ENCODE measurements at regions not wholly inside any gene's neighbourhood (a gene's known extent, or its start where the extent isn't known, plus 50 kb on each side); places are given as distances from the start of the nearest gene placed in this dataset.

DNA sequence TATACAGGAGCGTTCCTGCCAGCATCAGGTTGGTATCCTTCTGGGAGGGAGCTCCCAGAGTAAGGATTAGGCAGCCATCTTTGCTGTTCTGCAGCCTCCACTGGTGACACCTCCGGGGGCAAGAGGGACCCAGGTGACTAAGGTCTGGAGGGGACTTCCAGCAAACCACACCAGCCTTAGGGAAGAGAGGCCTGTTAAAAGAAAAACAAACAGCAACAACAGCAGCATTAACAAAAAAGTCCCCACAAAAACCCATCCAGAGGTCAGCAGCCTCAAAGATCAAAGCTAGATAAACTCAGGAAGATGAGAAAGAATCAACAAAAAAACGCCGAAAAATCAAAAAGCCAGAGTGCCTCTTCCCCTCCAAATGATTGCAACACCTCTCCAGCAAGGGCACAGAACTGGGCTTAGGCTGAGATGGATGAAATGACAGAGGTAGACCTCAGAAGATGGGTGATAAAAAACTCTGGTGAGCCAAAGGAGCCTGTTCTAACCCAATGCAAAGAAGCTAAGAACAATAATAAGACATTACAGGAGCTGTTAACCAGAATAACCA lies 388.2 kb downstream of the SPATA31D1 start:
- Histone ChIP-seq H3K27ac (no peak overlapping the region), H3K36me3 (no peaks in the 10 kb centered on the region), H3K4me1 (no peaks in the 10 kb centered on the region), H3K9me3 (peaks cover 0 to 15% (median 0%) of the 10 kb centered on the region in 11 donors), H3K27me3 (no peaks in the 10 kb centered on the region), H3K4me3 (no peak overlapping the region)
- 86 to 87% methylated on average over 4 of the region's 4 CpGs for WGBS, 2 donors
- intact Hi-C loops (cut with DNase I): loop anchor here in 1 of 10 donors (5.0 kb wide), 1 partner anchor 339 kb away; no protein-coding TSS in a partner anchor
- TF ChIP-seq, protein P1, sequence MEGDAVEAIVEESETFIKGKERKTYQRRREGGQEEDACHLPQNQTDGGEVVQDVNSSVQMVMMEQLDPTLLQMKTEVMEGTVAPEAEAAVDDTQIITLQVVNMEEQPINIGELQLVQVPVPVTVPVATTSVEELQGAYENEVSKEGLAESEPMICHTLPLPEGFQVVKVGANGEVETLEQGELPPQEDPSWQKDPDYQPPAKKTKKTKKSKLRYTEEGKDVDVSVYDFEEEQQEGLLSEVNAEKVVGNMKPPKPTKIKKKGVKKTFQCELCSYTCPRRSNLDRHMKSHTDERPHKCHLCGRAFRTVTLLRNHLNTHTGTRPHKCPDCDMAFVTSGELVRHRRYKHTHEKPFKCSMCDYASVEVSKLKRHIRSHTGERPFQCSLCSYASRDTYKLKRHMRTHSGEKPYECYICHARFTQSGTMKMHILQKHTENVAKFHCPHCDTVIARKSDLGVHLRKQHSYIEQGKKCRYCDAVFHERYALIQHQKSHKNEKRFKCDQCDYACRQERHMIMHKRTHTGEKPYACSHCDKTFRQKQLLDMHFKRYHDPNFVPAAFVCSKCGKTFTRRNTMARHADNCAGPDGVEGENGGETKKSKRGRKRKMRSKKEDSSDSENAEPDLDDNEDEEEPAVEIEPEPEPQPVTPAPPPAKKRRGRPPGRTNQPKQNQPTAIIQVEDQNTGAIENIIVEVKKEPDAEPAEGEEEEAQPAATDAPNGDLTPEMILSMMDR (IDR thresholded peaks at IDR 0.05): no peak
- ATAC-seq (no peak), DNase-seq (no peak)

DNA sequence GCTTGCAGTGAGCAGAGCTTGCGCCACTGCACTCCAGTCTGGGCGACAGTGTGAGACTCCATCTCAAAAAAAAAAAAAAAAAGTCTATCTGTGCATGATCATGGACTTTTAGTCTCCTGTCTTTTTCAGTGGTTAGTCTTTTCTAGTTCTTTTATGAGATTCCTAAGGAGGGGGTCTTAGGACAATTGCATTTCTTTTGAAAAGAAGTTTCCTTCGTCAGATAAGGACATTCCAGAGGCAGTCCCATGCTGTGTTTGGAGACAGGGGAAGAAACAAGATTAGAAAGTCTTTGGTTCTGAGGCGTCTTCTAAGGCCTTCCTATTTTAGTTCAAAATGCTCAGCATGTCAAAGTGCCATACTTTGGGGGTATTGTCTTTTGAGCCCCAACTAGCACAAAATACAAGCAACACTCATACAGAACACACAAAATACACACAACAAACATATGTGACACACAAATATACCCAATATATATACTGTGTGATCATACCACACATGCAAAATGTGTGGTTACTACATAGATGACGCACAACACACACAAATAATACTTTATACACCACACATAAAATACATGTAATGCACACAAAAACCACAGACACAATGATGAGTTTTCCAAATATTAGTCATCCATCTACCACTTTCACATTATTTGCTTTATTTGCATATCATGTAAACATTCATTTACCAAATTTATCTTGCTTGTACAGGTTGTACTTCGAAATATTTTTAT lies 394.5 kb downstream of the SPATA31D1 start:
- DNase-seq: no peak
- Histone ChIP-seq H3K4me1 (no peaks in the 10 kb centered on the region), H3K4me3 (no peak overlapping the region), H3K36me3 (no peaks in the 10 kb centered on the region), H3K9me3 (peaks cover 0 to 15% (median 0%) of the 10 kb centered on the region in 11 donors), H3K27ac (no peak overlapping the region), H3K27me3 (no peaks in the 10 kb centered on the region)
- WGBS, 2 donors: 72 to 82% methylated on average over 6 of the region's 6 CpGs
- intact Hi-C loops (cut with DNase I): no loop called here
- ATAC-seq: no peak
- TF ChIP-seq, protein P1 (IDR thresholded peaks at IDR 0.05): no peak

DNA sequence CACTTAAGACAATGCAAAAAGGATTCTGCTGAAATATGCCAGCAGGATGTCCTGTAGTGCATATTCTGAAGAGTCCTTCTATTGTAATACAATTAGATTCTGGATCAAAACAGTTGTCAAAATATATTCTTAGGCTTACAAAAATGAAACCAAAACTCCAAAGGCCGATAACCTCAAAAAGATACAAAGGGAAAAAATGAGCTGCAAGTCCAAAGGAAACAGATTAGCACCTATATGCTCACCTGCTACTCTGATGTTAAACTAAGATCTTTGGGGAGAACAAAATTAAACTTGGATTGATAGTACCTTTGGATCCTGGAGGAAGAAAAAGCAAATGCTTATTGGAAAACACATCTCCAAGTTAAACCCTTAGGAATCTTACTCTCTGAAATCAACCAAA lies 397.1 kb downstream of the SPATA31D1 start:
- Histone ChIP-seq H3K36me3 (no peaks in the 10 kb centered on the region), H3K4me3 (no peak overlapping the region), H3K9me3 (peaks cover 0 to 21% (median 0%) of the 10 kb centered on the region in 11 donors), H3K27ac (no peak overlapping the region), H3K27me3 (no peaks in the 10 kb centered on the region), H3K4me1 (no peaks in the 10 kb centered on the region)
- intact Hi-C loops (cut with DNase I): no loop called here
- TF ChIP-seq, protein P1 (IDR thresholded peaks at IDR 0.05): no peak
- DNase-seq (no peak), ATAC-seq (no peak)
- 63 to 76% methylated on average over 1 of the region's 1 CpG for WGBS, 2 donors

DNA sequence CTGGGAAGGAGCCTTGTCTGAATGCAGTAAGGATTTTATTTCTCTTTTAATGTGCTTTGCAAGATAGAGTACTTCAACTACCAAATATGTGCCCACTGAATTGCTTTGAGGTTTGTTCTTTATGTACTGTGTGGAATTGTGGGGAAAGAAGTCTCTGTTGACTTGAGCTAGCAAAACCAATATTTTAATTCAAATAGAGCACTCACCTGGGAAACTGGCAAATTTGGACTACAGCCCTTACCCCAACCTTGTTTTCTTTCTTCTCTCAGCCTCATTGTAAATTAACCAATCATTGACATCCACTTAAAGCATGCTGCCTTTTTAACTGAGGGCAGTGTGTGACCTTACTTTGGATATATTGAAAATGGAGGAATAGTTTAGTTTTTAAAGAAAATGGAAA lies 409.0 kb downstream of the SPATA31D1 start:
- no peaks in the 10 kb centered on the region for H3K36me3 ChIP-seq
- no peaks in the 10 kb centered on the region for H3K4me1 ChIP-seq
- H3K9me3 ChIP-seq: no peaks in the 10 kb centered on the region
- DNase-seq: no peak
- TF ChIP-seq, protein P1 (IDR thresholded peaks at IDR 0.05): no peak
- ATAC-seq: no peak
- intact Hi-C loops (cut with DNase I): no loop called here
- no peaks in the 10 kb centered on the region for H3K27me3 ChIP-seq
- H3K27ac ChIP-seq: no peak overlapping the region
- H3K4me3 ChIP-seq: no peak overlapping the region

Measured in heart right ventricle (tissue), 16 donors.